KMS-11 (cell line): ENCODE measurements at regions not wholly inside any gene's neighbourhood (a gene's known extent, or its start where the extent isn't known, plus 50 kb on each side); places are given as distances from the start of the nearest gene placed in this dataset.

ENCODE experiments used
- H2AFZ ChIP-seq: fragments of 200-600 bp; sonication (generic); 2 replicates; pipeline ENCODE4 v1.6.1; 2016; ENCODE audit warnings: antibody characterized with exemption, mixed run types, low read depth
- H3K27ac ChIP-seq: fragments of 200-600 bp; sonication (generic); 2 replicates; pipeline ENCODE4 v1.6.1; 2016; ENCODE audit warnings: mild to moderate bottlenecking, mixed run types
- H3K27me3 ChIP-seq: fragments of 200-600 bp; sonication (generic); 2 replicates; pipeline ENCODE4 v1.6.1; 2017; ENCODE audit warnings: mild to moderate bottlenecking, low read depth, mixed run types, moderate library complexity; ENCODE audit not compliant: insufficient read depth
- H3K36me3 ChIP-seq: fragments of 200-600 bp; sonication (generic); 2 replicates; pipeline ENCODE4 v1.6.1; 2017; ENCODE audit warnings: mild to moderate bottlenecking, mixed run types; ENCODE audit not compliant: insufficient read depth
- H3K4me1 ChIP-seq: fragments of 200-600 bp; sonication (generic); 2 replicates; pipeline ENCODE4 v1.6.1; 2016; ENCODE audit warnings: mild to moderate bottlenecking, low read depth, mixed run types; ENCODE audit not compliant: poor library complexity, severe bottlenecking
- H3K4me2 ChIP-seq: fragments of 200-600 bp; sonication (generic); 2 replicates; pipeline ENCODE4 v1.7.0; 2016; ENCODE audit warnings: mild to moderate bottlenecking, mixed run types
- H3K4me3 ChIP-seq: fragments of 200-600 bp; sonication (generic); IDR thresholded peaks from 2 replicates; pipeline ENCODE4 v1.6.1; 2017; ENCODE audit warnings: low read depth, low read length, mixed read lengths; ENCODE audit not compliant: insufficient read depth
- H3K79me2 ChIP-seq: fragments of 200-600 bp; sonication (generic); 2 replicates; pipeline ENCODE4 v1.6.1; 2016; ENCODE audit warnings: low read depth, mixed run types; ENCODE audit not compliant: insufficient read depth
- H3K9ac ChIP-seq: fragments of 200-600 bp; sonication (generic); 2 replicates; pipeline ENCODE4 v1.6.1; 2016; ENCODE audit warnings: mild to moderate bottlenecking, mixed run types
- H4K20me1 ChIP-seq: fragments of 200-600 bp; sonication (generic); 2 replicates; pipeline ENCODE4 v1.6.1; 2016; ENCODE audit warnings: mild to moderate bottlenecking, mixed run types; ENCODE audit not compliant: insufficient read depth
- TF ChIP-seq, protein P1 (sequence below): fragments of 200-600 bp; sonication (generic); conservative IDR thresholded peaks from 2 replicates; pipeline ENCODE4 v1.6.1; 2017; ENCODE audit warnings: low read depth, mild to moderate bottlenecking, antibody characterized with exemption, low read length, moderate library complexity, mixed read lengths

DNA sequence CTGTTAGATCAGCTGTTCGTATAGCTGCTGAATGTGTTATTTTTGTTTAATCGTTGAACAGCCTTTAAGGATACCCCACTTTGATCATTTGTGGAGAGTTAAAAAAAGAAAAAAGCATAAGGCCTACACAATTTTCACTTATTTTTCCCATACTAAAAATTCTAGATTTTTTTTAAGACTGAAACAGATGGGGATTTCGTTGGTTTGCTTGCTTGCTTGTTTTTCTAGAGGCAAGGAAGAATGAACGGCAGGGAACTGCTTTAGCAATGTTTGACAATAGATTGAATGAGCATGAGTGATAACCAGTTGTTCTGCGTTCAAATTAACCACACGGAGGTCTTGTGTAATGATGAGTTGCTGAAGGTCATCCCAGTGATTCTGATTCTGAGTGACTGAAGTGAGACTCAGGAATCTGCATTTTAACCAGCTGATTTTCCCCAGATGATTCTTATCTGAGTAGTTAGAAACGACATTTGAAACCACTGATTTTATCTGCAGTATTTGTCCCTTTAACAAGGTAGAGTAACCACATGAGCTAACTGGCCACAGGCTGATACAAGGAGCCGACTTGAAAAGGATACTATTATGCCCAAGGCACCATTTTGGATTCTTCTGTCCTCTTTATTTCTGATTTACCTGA lies 85.9 kb downstream of the GPR37 start:
- Histone ChIP-seq H3K79me2 (no peaks in the 10 kb centered on the region), H3K27me3 (no peaks in the 10 kb centered on the region), H3K4me1 (no peaks in the 10 kb centered on the region), H3K36me3 (no peaks in the 10 kb centered on the region), H2AFZ (no peak overlapping the region), H3K4me2 (no peak overlapping the region), H4K20me1 (no peaks in the 10 kb centered on the region), H3K4me3 (no peak overlapping the region), H3K9ac (no peak overlapping the region), H3K27ac (no peak overlapping the region)
- TF ChIP-seq, protein P1, sequence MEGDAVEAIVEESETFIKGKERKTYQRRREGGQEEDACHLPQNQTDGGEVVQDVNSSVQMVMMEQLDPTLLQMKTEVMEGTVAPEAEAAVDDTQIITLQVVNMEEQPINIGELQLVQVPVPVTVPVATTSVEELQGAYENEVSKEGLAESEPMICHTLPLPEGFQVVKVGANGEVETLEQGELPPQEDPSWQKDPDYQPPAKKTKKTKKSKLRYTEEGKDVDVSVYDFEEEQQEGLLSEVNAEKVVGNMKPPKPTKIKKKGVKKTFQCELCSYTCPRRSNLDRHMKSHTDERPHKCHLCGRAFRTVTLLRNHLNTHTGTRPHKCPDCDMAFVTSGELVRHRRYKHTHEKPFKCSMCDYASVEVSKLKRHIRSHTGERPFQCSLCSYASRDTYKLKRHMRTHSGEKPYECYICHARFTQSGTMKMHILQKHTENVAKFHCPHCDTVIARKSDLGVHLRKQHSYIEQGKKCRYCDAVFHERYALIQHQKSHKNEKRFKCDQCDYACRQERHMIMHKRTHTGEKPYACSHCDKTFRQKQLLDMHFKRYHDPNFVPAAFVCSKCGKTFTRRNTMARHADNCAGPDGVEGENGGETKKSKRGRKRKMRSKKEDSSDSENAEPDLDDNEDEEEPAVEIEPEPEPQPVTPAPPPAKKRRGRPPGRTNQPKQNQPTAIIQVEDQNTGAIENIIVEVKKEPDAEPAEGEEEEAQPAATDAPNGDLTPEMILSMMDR, result no peak

DNA sequence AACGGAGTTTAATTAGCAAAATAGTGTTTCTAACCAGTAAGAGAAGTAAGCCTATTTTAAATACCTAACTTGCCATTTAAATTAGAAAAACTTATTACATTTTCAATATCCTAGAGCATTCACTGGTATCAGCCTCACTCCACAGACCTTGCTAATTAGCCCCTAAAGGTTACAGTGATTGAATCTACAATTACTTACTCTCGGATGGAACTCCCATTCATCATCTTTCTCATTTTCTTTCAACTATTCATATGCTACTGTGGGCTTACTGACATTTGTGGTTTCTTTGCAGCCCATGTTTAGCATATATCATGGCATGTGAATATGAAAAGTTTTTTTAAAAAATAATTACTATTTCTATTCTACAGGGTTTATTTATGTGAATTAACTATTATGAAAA lies 86.4 kb downstream of the GPR37 start:
- TF ChIP-seq, protein P1, result no peak

DNA sequence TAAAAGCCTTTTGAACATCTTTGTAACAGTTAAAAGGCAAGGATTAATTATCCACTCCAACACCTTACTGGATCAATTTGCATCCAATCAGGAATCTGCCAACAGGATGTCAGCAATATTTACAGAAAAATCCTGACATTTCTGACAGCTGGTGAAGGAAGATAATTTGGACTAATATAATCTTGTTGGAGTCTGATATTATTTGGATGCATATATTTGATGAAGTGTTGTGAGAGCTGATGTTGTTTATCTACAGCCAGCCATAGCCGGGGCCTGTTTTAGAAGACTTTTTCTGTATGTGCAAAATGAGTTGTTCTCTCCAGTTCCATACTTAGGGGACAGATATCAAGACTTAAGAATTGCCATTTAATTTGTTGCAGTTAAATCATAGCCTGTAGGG lies 91.1 kb downstream of the GPR37 start:
- TF ChIP-seq, protein P1, result no peak
- H3K27me3 ChIP-seq, result no peaks in the 10 kb centered on the region
- H3K27ac ChIP-seq, result no peak overlapping the region
- H3K4me3 ChIP-seq, result no peak overlapping the region
- no peaks in the 10 kb centered on the region for H3K36me3 ChIP-seq
- H3K79me2 ChIP-seq, result no peaks in the 10 kb centered on the region
- H3K4me1 ChIP-seq, result no peaks in the 10 kb centered on the region
- no peak overlapping the region for H2AFZ ChIP-seq
- no peak overlapping the region for H3K9ac ChIP-seq
- no peak overlapping the region for H3K4me2 ChIP-seq
- no peaks in the 10 kb centered on the region for H4K20me1 ChIP-seq

More for the DNA sequence above, 86.4 kb downstream of the GPR37 start:
- H3K9ac ChIP-seq, result no peak overlapping the region
- H3K36me3 ChIP-seq, result no peaks in the 10 kb centered on the region
- no peaks in the 10 kb centered on the region for H4K20me1 ChIP-seq
- H2AFZ ChIP-seq, result no peak overlapping the region
- H3K27me3 ChIP-seq, result no peaks in the 10 kb centered on the region
- no peak overlapping the region for H3K4me3 ChIP-seq
- H3K27ac ChIP-seq, result no peak overlapping the region
- H3K79me2 ChIP-seq, result no peaks in the 10 kb centered on the region
- no peak overlapping the region for H3K4me2 ChIP-seq
- no peaks in the 10 kb centered on the region for H3K4me1 ChIP-seq

DNA sequence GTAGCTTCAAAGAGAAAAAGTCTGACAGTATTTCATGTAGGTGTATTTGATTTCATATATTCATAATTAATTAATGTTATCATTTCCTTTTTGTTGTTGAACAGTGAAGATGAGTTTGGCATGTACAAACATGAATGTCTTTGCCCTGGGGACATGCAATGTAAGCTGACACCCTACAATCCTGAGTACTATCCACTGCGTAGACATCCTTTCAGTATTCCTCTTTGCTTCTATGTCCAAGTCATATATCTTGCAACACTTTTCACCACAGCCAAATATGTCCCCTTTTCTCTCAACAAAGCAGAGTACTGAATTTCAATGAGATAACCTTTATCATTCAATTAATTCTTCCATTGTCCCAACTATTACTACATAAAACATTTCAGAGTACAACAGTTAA lies 93.6 kb downstream of the GPR37 start:
- Histone ChIP-seq H2AFZ (no peak overlapping the region), H3K4me3 (no peak overlapping the region)
- TF ChIP-seq, protein P1, result no peak

More for the DNA sequence above, 93.6 kb downstream of the GPR37 start:
- Histone ChIP-seq H3K79me2 (no peaks in the 10 kb centered on the region), H3K9ac (no peak overlapping the region), H3K4me1 (peaks cover 4% of the 10 kb centered on the region), H4K20me1 (no peaks in the 10 kb centered on the region), H3K27me3 (no peaks in the 10 kb centered on the region), H3K27ac (no peak overlapping the region), H3K4me2 (no peak overlapping the region), H3K36me3 (no peaks in the 10 kb centered on the region)
